H1 (cell line): ENCODE measurements at regions not wholly inside any gene's neighbourhood (a gene's known extent, or its start where the extent isn't known, plus 50 kb on each side); places are given as distances from the start of the nearest gene placed in this dataset.

Experiments
- CTCF ChIA-PET: fragments of 300-600 bp; sonication (Branson Sonifier 250); formaldehyde crosslinking; loops from one replicate; lab custom pipeline; 2021; ENCODE audit not compliant: partially characterized antibody; lab: Charles Lee
- POLR2A ChIA-PET: fragments of 300-600 bp; sonication (Branson Sonifier 250); formaldehyde crosslinking; loops from one replicate; lab custom pipeline; 2021; ENCODE audit warnings: inconsistent platforms; ENCODE audit not compliant: partially characterized antibody; lab: Charles Lee
- DNase-seq, 2 experiments: peaks; one replicate each; pipeline versions ENCODE4 v3.0.0 to v3.0.0-alpha.2; 2010 to 2022; ENCODE audit warnings: low spot score in 2 of 2, low read depth in 1 of 2, mixed read lengths in 1 of 2
- FAIRE-seq: peaks from 2 replicates; lab custom pipeline; 2011; peaks lifted over from hg19 to GRCh38; lab: Jason Lieb, UNC
- H2AFZ ChIP-seq: 2 replicates; pipeline ENCODE4 v1.8.1; 2012; ENCODE audit warnings: low read length, inconsistent platforms
- H2AK5ac ChIP-seq: 2 replicates; pipeline ENCODE4 v1.6.1; 2013; ENCODE audit warnings: low read depth, low read length
- H2BK120ac ChIP-seq: replicated peaks from 2 replicates; pipeline ENCODE3; 2013; ENCODE audit warnings: low read depth, low read length, inconsistent platforms
- H2BK12ac ChIP-seq: 2 replicates; pipeline ENCODE4 v1.6.1; 2013; ENCODE audit warnings: low read depth, low read length
- H2BK15ac ChIP-seq: 2 replicates; pipeline ENCODE4 v1.6.1; 2013; ENCODE audit warnings: low read length
- H2BK20ac ChIP-seq: 2 replicates; pipeline ENCODE4 v1.6.1; 2013; ENCODE audit warnings: low read length
- H2BK5ac ChIP-seq: 2 replicates; pipeline ENCODE4 v1.6.1; 2013; ENCODE audit warnings: low read depth, low read length
- H3K14ac ChIP-seq: 2 replicates; pipeline ENCODE4 v1.6.1; 2013; ENCODE audit warnings: inconsistent platforms; ENCODE audit not compliant: insufficient read length
- H3K18ac ChIP-seq: 2 replicates; pipeline ENCODE4 v1.6.1; 2013; ENCODE audit warnings: low read length; ENCODE audit errors: extremely low read depth
- H3K23ac ChIP-seq: 2 replicates; pipeline ENCODE4 v1.6.1; 2013; ENCODE audit warnings: inconsistent platforms; ENCODE audit not compliant: insufficient read length
- H3K23me2 ChIP-seq: 2 replicates; pipeline ENCODE4 v1.6.1; 2013; ENCODE audit warnings: low read depth, low read length
- H3K27ac ChIP-seq: 2 replicates; pipeline ENCODE4 v1.6.1; 2011; ENCODE audit warnings: low read depth, low read length, inconsistent platforms
- H3K27me3 ChIP-seq, 4 experiments: replicated peaks in 1 of 4; 1 replicate in 1 of 4; 2 replicates in 3 of 4; pipeline versions ENCODE4 v1.6.1 to v1.8.1; 2011 to 2013; ENCODE audit warnings: low read length in 3 of 4, mild to moderate bottlenecking in 3 of 4, inconsistent platforms in 2 of 4, mixed read lengths in 2 of 4, moderate library complexity in 1 of 4; ENCODE audit not compliant: control insufficient read depth in 3 of 4, insufficient read depth in 3 of 4; ENCODE audit errors: extremely low read depth in 1 of 4
- H3K36me3 ChIP-seq, 4 experiments: 2 replicates each; pipeline versions ENCODE4 v1.6.1 to v1.8.1; 2011 to 2013; ENCODE audit warnings: mild to moderate bottlenecking in 4 of 4, low read length in 3 of 4, moderate library complexity in 2 of 4, control low read depth in 1 of 4, inconsistent platforms in 1 of 4; ENCODE audit not compliant: insufficient read depth in 4 of 4, control insufficient read depth in 2 of 4
- H3K4ac ChIP-seq: replicated peaks from 2 replicates; pipeline ENCODE3; 2013; ENCODE audit warnings: low read length, low read depth, mixed read lengths, inconsistent platforms; ENCODE audit not compliant: insufficient read length
- H3K4me1 ChIP-seq, 4 experiments: replicated peaks in 1 of 4; 1 replicate in 1 of 4; 2 replicates in 3 of 4; pipeline versions ENCODE4 v1.6.1 to v1.8.1; 2011 to 2013; ENCODE audit warnings: low read length in 3 of 4, inconsistent platforms in 2 of 4, mixed read lengths in 1 of 4; ENCODE audit not compliant: insufficient read depth in 4 of 4, control insufficient read depth in 3 of 4
- H3K4me2 ChIP-seq, 2 experiments: 2 replicates each; pipeline versions ENCODE4 v1.6.1 to v1.8.1; 2011 to 2013; ENCODE audit warnings: low read depth in 2 of 2, low read length in 2 of 2, control low read depth in 1 of 2, inconsistent platforms in 1 of 2, mild to moderate bottlenecking in 1 of 2; ENCODE audit not compliant: insufficient read depth in 1 of 2
- H3K4me3 ChIP-seq, 4 experiments: fragments of 200-600, 300-600 bp in 1 of 4; sonication (generic), shearing (Covaris generic), sonication (Bioruptor Twin) in 1 of 4; 2 replicates each; pipeline versions ENCODE4 v1.5.1 to v1.8.1; 2011 to 2016; ENCODE audit warnings: low read length in 4 of 4, low read depth in 3 of 4, control low read depth in 2 of 4, inconsistent platforms in 2 of 4, mild to moderate bottlenecking in 2 of 4, mixed read lengths in 1 of 4, moderate library complexity in 1 of 4; ENCODE audit not compliant: insufficient read depth in 2 of 4; ENCODE audit errors: extremely low read depth in 1 of 4
- H3K56ac ChIP-seq: replicated peaks from 2 replicates; pipeline ENCODE3; 2013; ENCODE audit warnings: low read depth, mild to moderate bottlenecking, mixed read lengths, low read length, inconsistent platforms; ENCODE audit not compliant: insufficient read length
- H3K79me1 ChIP-seq: 2 replicates; pipeline ENCODE4 v1.6.1; 2013; ENCODE audit warnings: low read depth, low read length, control low read depth
- H3K79me2 ChIP-seq, 2 experiments: 2 replicates each; pipeline versions ENCODE4 v1.6.1 to v1.8.1; 2012 to 2013; ENCODE audit warnings: low read length in 2 of 2, mild to moderate bottlenecking in 2 of 2, inconsistent platforms in 1 of 2; ENCODE audit not compliant: insufficient read depth in 2 of 2, control insufficient read depth in 1 of 2
- H3K9ac ChIP-seq, 4 experiments: replicated peaks in 1 of 4; 1 replicate in 1 of 4; 2 replicates in 3 of 4; pipeline versions ENCODE4 v1.6.1 to v1.8.1; 2011 to 2013; ENCODE audit warnings: low read depth in 3 of 4, low read length in 3 of 4, control low read depth in 2 of 4, mild to moderate bottlenecking in 2 of 4, moderate library complexity in 2 of 4, inconsistent platforms in 1 of 4; ENCODE audit errors: extremely low read depth in 1 of 4
- H3K9me3 ChIP-seq, 2 experiments: 2 replicates each; pipeline versions ENCODE4 v1.6.1 to v1.8.1; 2012 to 2013; ENCODE audit warnings: mild to moderate bottlenecking in 2 of 2, moderate library complexity in 2 of 2, control low read depth in 1 of 2, inconsistent platforms in 1 of 2, low read depth in 1 of 2, low read length in 1 of 2, mixed read lengths in 1 of 2; ENCODE audit not compliant: insufficient read depth in 2 of 2
- H4K20me1 ChIP-seq, 2 experiments: replicated peaks in 1 of 2; 2 replicates each; pipeline versions ENCODE3 to v1.8.1; 2011 to 2013; ENCODE audit warnings: inconsistent platforms in 2 of 2, low read length in 2 of 2, mild to moderate bottlenecking in 1 of 2; ENCODE audit not compliant: insufficient read depth in 2 of 2, control insufficient read depth in 1 of 2
- H4K5ac ChIP-seq: 2 replicates; pipeline ENCODE4 v1.6.1; 2013; ENCODE audit warnings: low read length, low read depth, mixed read lengths, inconsistent platforms; ENCODE audit not compliant: insufficient read length
- H4K8ac ChIP-seq: 2 replicates; pipeline ENCODE4 v1.8.0; 2013; ENCODE audit warnings: mild to moderate bottlenecking, moderate library complexity, low read length, inconsistent platforms; ENCODE audit not compliant: insufficient read depth; ENCODE audit errors: extremely low read depth
- H4K91ac ChIP-seq: replicated peaks from 2 replicates; pipeline ENCODE3; 2013; ENCODE audit warnings: low read length, mixed read lengths, inconsistent platforms; ENCODE audit not compliant: insufficient read length
- CBX5 ChIP-seq: fragments of 300-800, 300-1000 bp; sonication (generic); IDR thresholded peaks from 2 replicates; pipeline ENCODE4 v1.7.1; 2016; ENCODE audit warnings: antibody characterized with exemption, low read length, low read depth
- EGR1 ChIP-seq: IDR thresholded peaks from 2 replicates; pipeline ENCODE4 v1.6.1; 2011; ENCODE audit warnings: low read depth, low read length, borderline replicate concordance
- EZH2 ChIP-seq: fragments of 200-600 bp; sonication (generic); IDR thresholded peaks from 2 replicates; pipeline ENCODE4 v1.7.1; 2012; ENCODE audit warnings: low read depth, mild to moderate bottlenecking, moderate library complexity, low read length, inconsistent platforms; ENCODE audit not compliant: severe bottlenecking
- HDAC2 ChIP-seq, 2 experiments: fragments of 300-600 bp in 1 of 2; sonication (generic) in 1 of 2; IDR thresholded peaks; 2 replicates each; pipeline ENCODE4 v1.6.1; 2011 to 2012; ENCODE audit warnings: low read depth in 2 of 2, low read length in 2 of 2, mild to moderate bottlenecking in 2 of 2, moderate library complexity in 2 of 2, borderline replicate concordance in 1 of 2, inconsistent platforms in 1 of 2
- NRF1 ChIP-seq: IDR thresholded peaks from 2 replicates; pipeline ENCODE4 v1.6.1; 2011; ENCODE audit warnings: mild to moderate bottlenecking, low read depth, low read length, improper control_type of control experiment
- RAD21 ChIP-seq, 2 experiments: IDR thresholded peaks in 1 of 2; conservative IDR thresholded peaks in 1 of 2; 2 replicates each; pipeline ENCODE4 v1.6.1; 2011; ENCODE audit warnings: low read depth in 2 of 2, low read length in 2 of 2, improper control_type of control experiment in 1 of 2, inconsistent platforms in 1 of 2, mild to moderate bottlenecking in 1 of 2, moderate library complexity in 1 of 2
- RBBP5 ChIP-seq: IDR thresholded peaks from 2 replicates; pipeline ENCODE4 v1.7.1; 2012; ENCODE audit warnings: low read depth, mild to moderate bottlenecking, inconsistent platforms, low read length, moderate library complexity, borderline replicate concordance
- SAP30 ChIP-seq: fragments of 300-600 bp; sonication (generic); IDR thresholded peaks from 2 replicates; pipeline ENCODE4 v1.7.1; 2012; ENCODE audit warnings: low read length, moderate library complexity, mild to moderate bottlenecking, inconsistent platforms; ENCODE audit not compliant: insufficient read depth, insufficient replicate concordance
- SP4 ChIP-seq: IDR thresholded peaks from 2 replicates; pipeline ENCODE4 v1.6.1; 2012; ENCODE audit warnings: low read length, inconsistent platforms
- WGBS, 2 experiments: shearing (Covaris generic) in 1 of 2; methylation state at CpG; one replicate each; pipeline versions ENCODE4 v1.1.6 to v1.1.7; 2013 to 2015; ENCODE audit warnings: low lambda C conversion rate in 2 of 2, mixed read lengths in 2 of 2, inconsistent platforms in 1 of 2, low coverage in 1 of 2, missing lambda C conversion rate in 1 of 2; ENCODE audit not compliant: insufficient replicate concordance in 2 of 2, insufficient coverage in 1 of 2, insufficient read length in 1 of 2; ENCODE audit errors: extremely low coverage in 1 of 2, missing lambda C conversion rate in 1 of 2; 5-methylcytosine and 5-hydroxymethylcytosine counted together
- TF ChIP-seq, protein P1 (sequence below): IDR thresholded peaks from 2 replicates; pipeline ENCODE4 v1.6.1; 2012; ENCODE audit warnings: low read length, inconsistent platforms
- TF ChIP-seq, protein P2 (sequence below): IDR thresholded peaks from 2 replicates; pipeline ENCODE4 v1.6.1; 2011; ENCODE audit warnings: low read length, improper control_type of control experiment

DNA sequence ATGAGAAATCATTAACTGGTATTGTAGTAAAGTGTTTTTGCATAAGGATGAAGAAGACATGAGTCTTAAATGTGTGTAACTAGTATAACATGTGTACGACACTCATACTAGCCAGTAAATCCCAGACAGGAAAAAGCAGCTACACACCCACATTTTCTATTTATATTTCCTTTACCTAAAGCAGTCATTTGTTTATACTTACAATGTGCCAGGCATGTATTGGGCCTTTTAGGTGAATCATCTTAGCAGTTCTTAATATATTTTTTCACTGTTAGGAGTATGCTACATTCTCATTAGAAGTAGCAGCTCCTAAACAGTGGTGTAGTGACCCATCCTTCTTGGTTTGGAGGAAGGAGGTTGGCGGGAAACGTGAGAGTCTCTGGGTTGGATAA, 55.8 kb upstream of the TMC1 start:
- 94% methylated on average over 3 of the region's 3 CpGs; no CpG with 5 or more reads in 1 of the 2 experiments for WGBS, 2 experiments
- Histone ChIP-seq H3K9me3 (no peaks in the 10 kb centered on the region), H3K18ac (no peak overlapping the region), H2AK5ac (no peak overlapping the region), H3K79me1 (no peaks in the 10 kb centered on the region), H4K8ac (no peak overlapping the region), H3K4me3 (no peak overlapping the region), H3K9ac (no peak overlapping the region), H3K36me3 (no peaks in the 10 kb centered on the region), H3K4me2 (no peak overlapping the region), H2BK120ac (no peak overlapping the region), H3K4me1 (no peaks in the 10 kb centered on the region), H3K23ac (no peak overlapping the region), H3K27me3 (no peaks in the 10 kb centered on the region), H3K4ac (no peak overlapping the region), H3K27ac (no peak overlapping the region), H2AFZ (no peak overlapping the region), H3K14ac (no peak overlapping the region), H2BK12ac (no peak overlapping the region), H4K20me1 (no peaks in the 10 kb centered on the region), H4K5ac (no peak overlapping the region), H4K91ac (no peak overlapping the region), H2BK20ac (no peak overlapping the region), H3K23me2 (no peaks in the 10 kb centered on the region), H3K79me2 (no peaks in the 10 kb centered on the region), H2BK5ac (no peak overlapping the region), H3K56ac (no peak overlapping the region), H2BK15ac (no peak overlapping the region)
- ChIA-PET POLR2A (interaction anchor here (1.8 kb wide), 1 partner anchor 100 kb away, joined by 5 read pairs; the partner anchor contains the start of gene ZFAND5), CTCF (interaction anchor here (0.9 kb wide), 1 partner anchor 174 kb away, joined by 3 read pairs; no protein-coding TSS in a partner anchor)
- DNase-seq = no peak
- FAIRE-seq = no peak
- no peak for TF ChIP-seq EZH2
- TF ChIP-seq, protein P1, sequence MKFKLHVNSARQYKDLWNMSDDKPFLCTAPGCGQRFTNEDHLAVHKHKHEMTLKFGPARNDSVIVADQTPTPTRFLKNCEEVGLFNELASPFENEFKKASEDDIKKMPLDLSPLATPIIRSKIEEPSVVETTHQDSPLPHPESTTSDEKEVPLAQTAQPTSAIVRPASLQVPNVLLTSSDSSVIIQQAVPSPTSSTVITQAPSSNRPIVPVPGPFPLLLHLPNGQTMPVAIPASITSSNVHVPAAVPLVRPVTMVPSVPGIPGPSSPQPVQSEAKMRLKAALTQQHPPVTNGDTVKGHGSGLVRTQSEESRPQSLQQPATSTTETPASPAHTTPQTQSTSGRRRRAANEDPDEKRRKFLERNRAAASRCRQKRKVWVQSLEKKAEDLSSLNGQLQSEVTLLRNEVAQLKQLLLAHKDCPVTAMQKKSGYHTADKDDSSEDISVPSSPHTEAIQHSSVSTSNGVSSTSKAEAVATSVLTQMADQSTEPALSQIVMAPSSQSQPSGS = no peak
- TF ChIP-seq, protein P2, sequence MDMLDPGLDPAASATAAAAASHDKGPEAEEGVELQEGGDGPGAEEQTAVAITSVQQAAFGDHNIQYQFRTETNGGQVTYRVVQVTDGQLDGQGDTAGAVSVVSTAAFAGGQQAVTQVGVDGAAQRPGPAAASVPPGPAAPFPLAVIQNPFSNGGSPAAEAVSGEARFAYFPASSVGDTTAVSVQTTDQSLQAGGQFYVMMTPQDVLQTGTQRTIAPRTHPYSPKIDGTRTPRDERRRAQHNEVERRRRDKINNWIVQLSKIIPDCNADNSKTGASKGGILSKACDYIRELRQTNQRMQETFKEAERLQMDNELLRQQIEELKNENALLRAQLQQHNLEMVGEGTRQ = no peak
- TF ChIP-seq RAD21 (IDR thresholded peaks at IDR 0.05 in 1 of 2, conservative IDR thresholded peaks at IDR 0.05 in 1 of 2; ENCODE audit: low read depth in 2 of 2, low read length in 2 of 2) = no peak
- no peak for TF ChIP-seq EGR1
- TF ChIP-seq NRF1 = no peak
- no peak for TF ChIP-seq RBBP5
- no peak for TF ChIP-seq CBX5
- TF ChIP-seq SP4 = no peak
- TF ChIP-seq HDAC2 (IDR thresholded peaks at IDR 0.05; ENCODE audit: borderline replicate concordance in 1 of 2, low read depth in 2 of 2, low read length in 2 of 2) = no peak
- no peak for TF ChIP-seq SAP30
